Neuronal stem cell (in vitro differentiated cells): ENCODE measurements at regions not wholly inside any gene's neighbourhood (a gene's known extent, or its start where the extent isn't known, plus 50 kb on each side); places are given as distances from the start of the nearest gene placed in this dataset.

Source experiments
- DNase-seq: peaks from one replicate; pipeline ENCODE4 v3.0.0-alpha.2; 2013; ENCODE audit warnings: low spot score
- H2AFZ ChIP-seq: one replicate; pipeline ENCODE4 v1.6.1; 2013; ENCODE audit warnings: mild to moderate bottlenecking, low read length, inconsistent platforms
- H2AK5ac ChIP-seq: 2 replicates; pipeline ENCODE4 v1.6.1; 2013; ENCODE audit warnings: low read depth, mild to moderate bottlenecking, inconsistent platforms, low read length, moderate library complexity, mixed read lengths
- H2BK120ac ChIP-seq: 2 replicates; pipeline ENCODE4 v1.6.1; 2013; ENCODE audit warnings: low read depth, mild to moderate bottlenecking, inconsistent platforms, low read length, moderate library complexity, mixed read lengths
- H2BK12ac ChIP-seq: one replicate; pipeline ENCODE4 v1.6.1; 2013; ENCODE audit warnings: low read length, inconsistent platforms
- H2BK15ac ChIP-seq: 2 replicates; pipeline ENCODE4 v1.6.1; 2013; ENCODE audit warnings: mild to moderate bottlenecking, low read length, inconsistent platforms, mixed read lengths
- H2BK5ac ChIP-seq: one replicate; pipeline ENCODE4 v1.6.1; 2013; ENCODE audit warnings: inconsistent platforms, mild to moderate bottlenecking, low read length, moderate library complexity
- H3K14ac ChIP-seq: one replicate; pipeline ENCODE4 v1.6.1; 2013; ENCODE audit warnings: low read length, inconsistent platforms
- H3K18ac ChIP-seq: 2 replicates; pipeline ENCODE4 v1.6.1; 2013; ENCODE audit warnings: low read length, inconsistent platforms
- H3K23ac ChIP-seq: 2 replicates; pipeline ENCODE4 v1.6.1; 2013; ENCODE audit warnings: low read depth, mild to moderate bottlenecking, mixed read lengths, low read length, inconsistent platforms; ENCODE audit not compliant: poor library complexity
- H3K27ac ChIP-seq: replicated peaks from 3 replicates; pipeline ENCODE4 v1.5.1; 2013; ENCODE audit warnings: low read length, inconsistent platforms
- H3K27me3 ChIP-seq, 3 experiments: 2 replicates each; pipeline ENCODE4 v1.6.1; 2013; ENCODE audit warnings: low read length in 3 of 3, mild to moderate bottlenecking in 2 of 3, inconsistent platforms in 1 of 3, low read depth in 1 of 3, mixed read lengths in 1 of 3, moderate library complexity in 1 of 3; ENCODE audit not compliant: control insufficient read depth in 3 of 3, insufficient read depth in 3 of 3
- H3K36me3 ChIP-seq, 2 donors: replicated peaks in 1 of 2; 2 replicates each; pipeline ENCODE4 v1.6.1; 2013; ENCODE audit warnings: low read length in 2 of 2; ENCODE audit not compliant: control insufficient read depth in 2 of 2, insufficient read depth in 2 of 2
- H3K4ac ChIP-seq: 2 replicates; pipeline ENCODE4 v1.6.1; 2013; ENCODE audit warnings: inconsistent platforms, mild to moderate bottlenecking, low read length, moderate library complexity
- H3K4me1 ChIP-seq, 2 donors: 1 replicate in 1 of 2; 2 replicates in 1 of 2; pipeline ENCODE4 v1.6.1; 2013; ENCODE audit warnings: low read length in 2 of 2, low read depth in 1 of 2; ENCODE audit not compliant: control insufficient read depth in 2 of 2, insufficient read depth in 1 of 2
- H3K4me2 ChIP-seq: one replicate; pipeline ENCODE4 v1.6.1; 2013; ENCODE audit warnings: mild to moderate bottlenecking, low read length, inconsistent platforms; ENCODE audit not compliant: insufficient read depth, poor library complexity, severe bottlenecking
- H3K4me3 ChIP-seq, 2 donors: 2 replicates each; pipeline ENCODE4 v1.5.1; 2013; ENCODE audit warnings: low read length in 2 of 2, mild to moderate bottlenecking in 2 of 2, inconsistent platforms in 1 of 2, moderate library complexity in 1 of 2
- H3K79me1 ChIP-seq: one replicate; pipeline ENCODE4 v1.6.1; 2013; ENCODE audit warnings: low read depth, mild to moderate bottlenecking, inconsistent platforms, low read length, moderate library complexity
- H3K9ac ChIP-seq: one replicate; pipeline ENCODE4 v1.6.1; 2013; ENCODE audit warnings: mild to moderate bottlenecking, low read depth, low read length, inconsistent platforms; ENCODE audit not compliant: poor library complexity
- H3K9me3 ChIP-seq, 2 donors: replicated peaks in 1 of 2; 2 replicates each; pipeline versions ENCODE3 to v1.6.1; 2013; ENCODE audit warnings: low read length in 2 of 2, mild to moderate bottlenecking in 2 of 2, inconsistent platforms in 1 of 2, low read depth in 1 of 2, mixed read lengths in 1 of 2, moderate library complexity in 1 of 2; ENCODE audit not compliant: control insufficient read depth in 2 of 2, insufficient read depth in 1 of 2
- H4K8ac ChIP-seq: one replicate; pipeline ENCODE4 v1.6.1; 2013; ENCODE audit warnings: low read depth, mild to moderate bottlenecking, inconsistent platforms, low read length, moderate library complexity
- H4K91ac ChIP-seq: one replicate; pipeline ENCODE4 v1.6.1; 2013; ENCODE audit warnings: low read length, low read depth, mild to moderate bottlenecking, inconsistent platforms; ENCODE audit not compliant: poor library complexity
- WGBS, 2 donors: extraction: QIAGEN DNeasy Blood & Tissue Kit; methylation state at CpG; one replicate each; pipeline ENCODE4 v1.1.7; 2013; ENCODE audit warnings: missing lambda C conversion rate in 2 of 2, mixed read lengths in 1 of 2; ENCODE audit not compliant: insufficient read length in 2 of 2, insufficient replicate concordance in 1 of 2; ENCODE audit errors: extremely low coverage in 2 of 2; 5-methylcytosine and 5-hydroxymethylcytosine counted together

DNA sequence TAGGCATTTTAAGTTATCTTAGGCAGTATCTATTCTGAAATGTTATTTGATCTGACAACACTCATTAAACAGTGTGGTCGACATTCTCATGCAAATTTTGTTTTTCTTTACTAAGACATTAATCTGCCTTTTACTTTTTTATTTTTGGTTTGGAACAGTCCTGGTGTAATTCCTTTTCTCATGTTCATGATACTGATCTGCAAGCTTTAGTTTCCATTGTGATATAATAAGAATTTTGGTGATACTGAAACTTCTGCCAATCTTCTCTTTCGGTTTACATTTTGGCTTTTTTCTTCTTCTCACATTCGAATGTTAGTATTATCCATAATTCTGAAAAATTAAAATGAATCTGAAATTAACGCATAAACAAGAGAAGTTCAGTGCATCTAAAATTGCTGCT, 281.9 kb upstream of the MTPN start:
- H2BK15ac ChIP-seq: no peak overlapping the region
- WGBS, 2 donors: no CpG with 5 or more reads among the region's 4 CpGs
- H3K4me3 ChIP-seq: no peak overlapping the region
- no peak overlapping the region for H2AK5ac ChIP-seq
- no peak overlapping the region for H2BK120ac ChIP-seq
- H3K14ac ChIP-seq: no peak overlapping the region
- no peak for DNase-seq
- H2AFZ ChIP-seq: no peak overlapping the region
- H3K4ac ChIP-seq: no peak overlapping the region
- H3K79me1 ChIP-seq: no peaks in the 10 kb centered on the region
- H4K91ac ChIP-seq: no peak overlapping the region
- H2BK12ac ChIP-seq: no peak overlapping the region
- H3K9me3 ChIP-seq: peaks cover 3 to 5% of the 10 kb centered on the region in 2 donors
- H3K4me1 ChIP-seq: no peaks in the 10 kb centered on the region
- no peak overlapping the region for H3K9ac ChIP-seq
- no peak overlapping the region for H2BK5ac ChIP-seq
- no peak overlapping the region for H4K8ac ChIP-seq
- no peak overlapping the region for H3K23ac ChIP-seq
- no peaks in the 10 kb centered on the region for H3K27me3 ChIP-seq
- no peak overlapping the region for H3K4me2 ChIP-seq
- H3K27ac ChIP-seq: no peak overlapping the region
- H3K18ac ChIP-seq: no peak overlapping the region
- no peaks in the 10 kb centered on the region for H3K36me3 ChIP-seq

GRCh38 chr7:136256491-136256890, 279.3 kb upstream of the MTPN start:
- no peak overlapping the region for H3K4me3 ChIP-seq
- H2AFZ ChIP-seq: no peak overlapping the region
- H3K4ac ChIP-seq: no peak overlapping the region
- no peak for DNase-seq
- H3K27ac ChIP-seq: no peak overlapping the region
- H3K9ac ChIP-seq: no peak overlapping the region
- H3K27me3 ChIP-seq: no peaks in the 10 kb centered on the region
- H2BK12ac ChIP-seq: no peak overlapping the region
- no peak overlapping the region for H3K14ac ChIP-seq
- no peaks in the 10 kb centered on the region for H3K4me1 ChIP-seq
- no peaks in the 10 kb centered on the region for H3K36me3 ChIP-seq
- H4K8ac ChIP-seq: no peak overlapping the region
- H2BK15ac ChIP-seq: no peak overlapping the region
- H3K4me2 ChIP-seq: no peak overlapping the region
- peaks cover 3 to 6% of the 10 kb centered on the region in 2 donors for H3K9me3 ChIP-seq
- no peak overlapping the region for H2BK5ac ChIP-seq
- no peak overlapping the region for H3K23ac ChIP-seq
- no peak overlapping the region for H3K18ac ChIP-seq
- H3K79me1 ChIP-seq: no peaks in the 10 kb centered on the region
- no peak overlapping the region for H2BK120ac ChIP-seq
- no peak overlapping the region for H2AK5ac ChIP-seq
- no peak overlapping the region for H4K91ac ChIP-seq
- WGBS, 2 donors: no CpG with 5 or more reads among the region's 3 CpGs

GRCh38 chr7:136254148-136254547, 277.0 kb upstream of the MTPN start:
- H4K91ac ChIP-seq: no peak overlapping the region
- H3K23ac ChIP-seq: no peak overlapping the region
- H4K8ac ChIP-seq: no peak overlapping the region
- H3K36me3 ChIP-seq: no peaks in the 10 kb centered on the region
- no peak overlapping the region for H2BK120ac ChIP-seq
- DNase-seq: no peak
- H3K14ac ChIP-seq: no peak overlapping the region
- H3K27me3 ChIP-seq: no peaks in the 10 kb centered on the region
- no peak overlapping the region for H3K4me2 ChIP-seq
- no peaks in the 10 kb centered on the region for H3K79me1 ChIP-seq
- no peak overlapping the region for H2BK12ac ChIP-seq
- no peak overlapping the region for H3K4ac ChIP-seq
- WGBS, 2 donors: no CpG with 5 or more reads among the region's 6 CpGs
- H3K4me1 ChIP-seq: no peaks in the 10 kb centered on the region
- no peak overlapping the region for H3K18ac ChIP-seq
- H2BK5ac ChIP-seq: no peak overlapping the region
- no peak overlapping the region for H2AK5ac ChIP-seq
- no peak overlapping the region for H3K9ac ChIP-seq
- H2AFZ ChIP-seq: no peak overlapping the region
- H2BK15ac ChIP-seq: no peak overlapping the region
- H3K27ac ChIP-seq: no peak overlapping the region
- peaks cover 0 to 1% of the 10 kb centered on the region in 2 donors for H3K9me3 ChIP-seq
- H3K4me3 ChIP-seq: no peak overlapping the region

GRCh38 chr7:136251826-136252225, 274.7 kb upstream of the MTPN start:
- DNase-seq: no peak
- Histone ChIP-seq H2BK120ac (no peak overlapping the region), H3K18ac (no peak overlapping the region), H3K23ac (no peak overlapping the region), H4K91ac (no peak overlapping the region), H3K4me3 (no peak overlapping the region), H3K9me3 (peaks cover 0 to 1% of the 10 kb centered on the region in 2 donors), H3K4me2 (no peak overlapping the region), H3K4me1 (peaks cover 0 to 1% of the 10 kb centered on the region in 2 donors), H2AK5ac (no peak overlapping the region), H3K79me1 (no peaks in the 10 kb centered on the region), H3K14ac (no peak overlapping the region), H3K9ac (no peak overlapping the region), H2BK15ac (no peak overlapping the region), H2BK12ac (no peak overlapping the region), H4K8ac (no peak overlapping the region), H2AFZ (no peak overlapping the region), H3K36me3 (no peaks in the 10 kb centered on the region), H3K27ac (no peak overlapping the region), H2BK5ac (no peak overlapping the region), H3K27me3 (no peaks in the 10 kb centered on the region), H3K4ac (no peak overlapping the region)
- WGBS, 2 donors: no CpG with 5 or more reads among the region's 3 CpGs
